MCF 10A (cell line): ENCODE measurements at regions not wholly inside any gene's neighbourhood (a gene's known extent, or its start where the extent isn't known, plus 50 kb on each side); places are given as distances from the start of the nearest gene placed in this dataset.

ENCODE experiments used
- BruUV-seq: library from RNA; stranded (reverse); fragments of 400-500 nt; replicated peaks from 2 replicates; lab custom pipeline; 2021; lab: Mats Ljungman, UMichigan
- CTCF ChIA-PET: fragments of 300-600 bp; sonication (Branson Sonifier 250); formaldehyde crosslinking; extraction: SDS; loops from one replicate; lab custom pipeline; 2021; ENCODE audit warnings: antibody characterized with exemption, inconsistent platforms; lab: Yijun Ruan, JAX
- POLR2A ChIA-PET: fragments of 300-600, 350-650 bp; sonication (Branson Sonifier 250); formaldehyde crosslinking; extraction: SDS; loops from one replicate; lab custom pipeline; 2020; ENCODE audit warnings: antibody characterized with exemption, inconsistent platforms; lab: Yijun Ruan, JAX
- DNase-seq: peaks from one replicate; pipeline ENCODE4 v3.0.0-alpha.2; 2018; ENCODE audit not compliant: unreplicated experiment
- H3K27ac Mint-ChIP-seq: one replicate; pipeline ENCODE4 v1.8.0; 2022; ENCODE audit warnings: mild to moderate bottlenecking, low read depth, mixed read lengths; ENCODE audit not compliant: unreplicated experiment
- H3K27me3 Mint-ChIP-seq: one replicate; pipeline ENCODE4 v1.8.0; 2022; ENCODE audit warnings: mixed read lengths; ENCODE audit not compliant: insufficient read depth, unreplicated experiment
- H3K36me3 Mint-ChIP-seq: one replicate; pipeline ENCODE4 v1.8.0; 2022; ENCODE audit warnings: mild to moderate bottlenecking, moderate library complexity, mixed read lengths; ENCODE audit not compliant: insufficient read depth, unreplicated experiment
- H3K4me1 Mint-ChIP-seq: one replicate; pipeline ENCODE4 v1.8.0; 2022; ENCODE audit warnings: mixed read lengths; ENCODE audit not compliant: insufficient read depth, unreplicated experiment
- H3K4me3 Mint-ChIP-seq: one replicate; pipeline ENCODE4 v1.8.0; 2022; ENCODE audit warnings: mild to moderate bottlenecking, moderate library complexity, mixed read lengths; ENCODE audit not compliant: unreplicated experiment
- H3K9me3 Mint-ChIP-seq: one replicate; pipeline ENCODE4 v1.8.0; 2022; ENCODE audit warnings: mixed read lengths; ENCODE audit not compliant: unreplicated experiment
- CTCF ChIP-seq: fragments of 200-600 bp; IDR thresholded peaks from one replicate; pipeline ENCODE4 v1.8.0; 2022; ENCODE audit warnings: antibody characterized with exemption, mild to moderate bottlenecking; ENCODE audit not compliant: unreplicated experiment
- intact Hi-C: fragments of 100-400 bp; cut with micrococcal nuclease; formaldehyde crosslinking; loops from 2 replicates; pipeline ENCODE4 v1.14.1; 2022

DNA sequence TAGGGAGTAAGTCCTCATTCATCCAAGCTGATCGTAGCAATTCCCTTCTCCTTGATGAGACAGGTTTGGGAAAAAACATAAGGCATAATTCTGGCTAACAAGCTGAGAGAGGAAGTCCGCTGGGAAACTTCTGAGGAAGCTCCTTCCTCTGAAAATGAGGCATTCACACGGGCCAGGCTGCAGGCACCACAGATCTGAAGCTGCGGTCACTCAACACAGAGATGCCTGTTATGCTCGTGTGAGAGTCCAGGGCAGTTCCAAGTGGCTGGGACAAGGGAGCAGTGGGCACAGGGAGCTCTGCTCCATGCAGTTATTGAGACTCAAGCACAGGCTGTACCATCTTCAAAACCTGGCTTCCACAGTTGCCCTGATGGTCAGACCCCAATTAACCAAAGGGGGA, 200.9 kb upstream of the ID2 start:
- no peak for DNase-seq
- no peaks in the 10 kb centered on the region for H3K4me1 Mint-ChIP-seq
- no peak overlapping the region for H3K4me3 Mint-ChIP-seq
- no peak overlapping the region for H3K27ac Mint-ChIP-seq
- no TSS peak for BruUV-seq
- no peaks in the 10 kb centered on the region for H3K27me3 Mint-ChIP-seq
- TF ChIP-seq CTCF, result no peak
- CTCF ChIA-PET, result no interaction called here
- intact Hi-C loops, result no loop called here
- no peaks in the 10 kb centered on the region for H3K36me3 Mint-ChIP-seq
- POLR2A ChIA-PET, result interaction anchor here (0.6 to 1.5 kb wide), 2 partner anchors 56 to 201 kb away, joined by 3 read pairs; partner anchors contain the start of gene ID2
- H3K9me3 Mint-ChIP-seq, result peaks cover 8% of the 10 kb centered on the region

DNA sequence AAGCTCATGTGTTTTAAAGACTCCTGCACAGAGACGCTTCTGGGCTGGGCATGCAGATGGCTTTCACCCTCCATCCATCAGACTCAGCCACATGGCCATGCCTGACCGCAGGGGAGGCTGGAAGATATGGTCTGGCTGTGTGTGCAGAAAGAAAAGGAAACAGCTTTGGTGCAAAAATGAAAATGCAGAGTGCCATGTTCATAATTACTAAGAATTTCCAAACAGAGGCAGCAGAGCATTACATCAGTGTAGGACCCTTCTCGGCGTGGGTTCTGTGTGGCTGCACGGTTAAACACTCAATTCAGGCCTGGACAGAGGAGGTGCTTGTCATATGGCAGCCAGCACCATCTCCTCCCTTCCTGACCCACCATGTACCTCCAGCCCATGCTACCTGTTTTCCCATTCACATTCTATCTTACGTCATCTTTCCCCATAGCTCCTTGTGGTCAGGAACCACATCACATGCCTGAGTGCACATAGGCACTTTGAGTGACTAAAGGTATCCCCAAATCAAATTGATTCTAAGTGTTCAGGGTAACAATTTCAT, 200.3 kb upstream of the ID2 start:
- Mint-ChIP-seq H3K27ac (no peak overlapping the region), H3K4me3 (no peak overlapping the region), H3K9me3 (peaks cover 8% of the 10 kb centered on the region), H3K36me3 (no peaks in the 10 kb centered on the region), H3K4me1 (no peaks in the 10 kb centered on the region), H3K27me3 (no peaks in the 10 kb centered on the region)
- CTCF ChIA-PET, result no interaction called here
- POLR2A ChIA-PET, result interaction anchor here (0.7 to 1.5 kb wide), 2 partner anchors 155 to 201 kb away, joined by 3 read pairs; partner anchors contain the start of gene ID2
- intact Hi-C loops, result no loop called here
- TF ChIP-seq CTCF, result no peak
- DNase-seq, result no peak
- BruUV-seq, result no TSS peak

DNA sequence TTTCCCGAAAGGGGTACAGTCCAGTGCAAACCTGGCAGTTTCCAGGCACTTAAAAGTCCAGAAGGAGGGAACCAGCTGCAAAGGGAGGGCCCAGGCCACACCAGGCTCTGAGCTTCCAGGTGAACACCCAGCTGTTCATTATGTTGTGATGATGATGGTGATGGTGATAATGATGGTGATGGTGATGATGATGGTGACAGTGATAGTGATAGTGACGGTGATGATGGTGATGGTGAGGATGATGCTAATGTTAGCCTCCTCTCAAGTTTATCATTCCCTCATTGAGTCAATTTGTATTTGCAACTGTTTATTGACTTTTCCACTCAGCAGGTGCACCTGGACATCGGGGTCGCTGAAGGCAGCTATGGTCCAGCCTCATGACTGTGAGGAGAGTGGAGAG, 199.4 kb upstream of the ID2 start:
- POLR2A ChIA-PET, result interaction anchor here (0.5 to 1.5 kb wide), 3 partner anchors 89 to 200 kb away, joined by 3 to 4 read pairs (median 3); partner anchors contain the start of gene ID2
- no peak for TF ChIP-seq CTCF
- Mint-ChIP-seq H3K4me1 (no peaks in the 10 kb centered on the region), H3K4me3 (no peak overlapping the region), H3K27me3 (no peaks in the 10 kb centered on the region), H3K27ac (no peak overlapping the region), H3K36me3 (no peaks in the 10 kb centered on the region), H3K9me3 (peaks cover 8% of the 10 kb centered on the region)
- BruUV-seq, result no TSS peak
- CTCF ChIA-PET, result no interaction called here
- no peak for DNase-seq
- intact Hi-C loops, result no loop called here

GRCh38 chr2:8484502-8485283, 197.2 kb upstream of the ID2 start:
- no peak overlapping the region for H3K27ac Mint-ChIP-seq
- H3K9me3 Mint-ChIP-seq, result peaks cover 8% of the 10 kb centered on the region
- no peaks in the 10 kb centered on the region for H3K4me1 Mint-ChIP-seq
- no peaks in the 10 kb centered on the region for H3K27me3 Mint-ChIP-seq
- no peaks in the 10 kb centered on the region for H3K36me3 Mint-ChIP-seq
- TF ChIP-seq CTCF, result no peak
- POLR2A ChIA-PET, result no interaction called here
- intact Hi-C loops, result no loop called here
- H3K4me3 Mint-ChIP-seq, result no peak overlapping the region
- DNase-seq, result no peak
- no TSS peak for BruUV-seq
- CTCF ChIA-PET, result interaction anchor here (1.3 kb wide), 1 partner anchor 10 kb away, joined by 3 read pairs; no protein-coding TSS in a partner anchor
